Adipocyte (in vitro differentiated cells): ENCODE measurements at regions not wholly inside any gene's neighbourhood (a gene's known extent, or its start where the extent isn't known, plus 50 kb on each side); places are given as distances from the start of the nearest gene placed in this dataset.
A peak's percentile ranks its signal among the peaks of the same experiment; 100 is the strongest.
"Not testable (repeated sequence)": the region's sequence is repeated elsewhere in the genome, so short reads cannot be mapped to it uniquely, and the experiment has no call there.

Experiments used
- DNase-seq: peaks from one replicate; pipeline ENCODE4 v3.0.0-alpha.2; 2015; ENCODE audit warnings: low read depth
- H3K27me3 ChIP-seq: replicated peaks from 2 replicates; pipeline ENCODE4 v1.7.0; 2013; ENCODE audit warnings: mild to moderate bottlenecking, low read length, moderate library complexity; ENCODE audit not compliant: control insufficient read depth, insufficient read depth
- H3K36me3 ChIP-seq: 2 replicates; pipeline ENCODE4 v1.7.0; 2013; ENCODE audit warnings: low read length, mild to moderate bottlenecking, moderate library complexity; ENCODE audit not compliant: control insufficient read depth, insufficient read depth, severe bottlenecking
- H3K4me1 ChIP-seq: 2 replicates; pipeline ENCODE4 v1.7.0; 2013; ENCODE audit warnings: mild to moderate bottlenecking, low read length, moderate library complexity; ENCODE audit not compliant: control insufficient read depth, insufficient read depth
- H3K4me3 ChIP-seq: 2 replicates; pipeline ENCODE4 v1.7.0; 2013; ENCODE audit warnings: mild to moderate bottlenecking, low read length, moderate library complexity
- H3K9ac ChIP-seq: 2 replicates; pipeline ENCODE4 v1.7.0; 2013; ENCODE audit warnings: mild to moderate bottlenecking, low read length, moderate library complexity
- H3K9me3 ChIP-seq: 2 replicates; pipeline ENCODE4 v1.7.0; 2013; ENCODE audit warnings: mild to moderate bottlenecking, low read length, moderate library complexity; ENCODE audit not compliant: control insufficient read depth

- Histone ChIP-seq H3K36me3 (no peaks in the 10 kb centered on the region), H3K27me3 (peaks cover 27% of the 10 kb centered on the region), H3K4me3 (peak overlapping the region; percentile 58), H3K9me3 (no peaks in the 10 kb centered on the region), H3K9ac (no peak overlapping the region), H3K4me1 (no peaks in the 10 kb centered on the region)
- peak; percentile 25 for DNase-seq
Observed at GRCh38 chr20:25984933-25985332, 288.3 kb upstream of the ZNF337 start.

GRCh38 chr20:25982701-25983100 is 286.0 kb upstream of the ZNF337 start:
- H3K4me1 ChIP-seq, H3K4me3 ChIP-seq, H3K9ac ChIP-seq, H3K9me3 ChIP-seq, H3K36me3 ChIP-seq, DNase-seq: not testable (repeated sequence)
- H3K27me3 ChIP-seq = peaks cover 13% of the 10 kb centered on the region

- not testable (repeated sequence) for H3K36me3 ChIP-seq, H3K4me3 ChIP-seq, DNase-seq, H3K27me3 ChIP-seq, H3K9me3 ChIP-seq, H3K9ac ChIP-seq, H3K4me1 ChIP-seq
Observed at GRCh38 chr20:25978450-25979190, 282.0 kb upstream of the ZNF337 start.

GRCh38 chr20:25975816-25976215 is 279.2 kb upstream of the ZNF337 start:
- H3K4me3 ChIP-seq, H3K9ac ChIP-seq, H3K9me3 ChIP-seq, DNase-seq, H3K27me3 ChIP-seq, H3K4me1 ChIP-seq, H3K36me3 ChIP-seq: not testable (repeated sequence)

- DNase-seq, H3K4me1 ChIP-seq, H3K27me3 ChIP-seq, H3K9ac ChIP-seq, H3K36me3 ChIP-seq, H3K4me3 ChIP-seq, H3K9me3 ChIP-seq: not testable (repeated sequence)
Observed at GRCh38 chr20:25965203-25965602, 268.6 kb upstream of the ZNF337 start.

- H3K4me3 ChIP-seq, H3K4me1 ChIP-seq, DNase-seq: not testable (repeated sequence)
Observed at GRCh38 chr20:25953876-25954275, 257.2 kb upstream of the ZNF337 start.

GRCh38 chr20:25935230-25935629 is 238.6 kb upstream of the ZNF337 start:
- not testable (repeated sequence) for H3K9ac ChIP-seq, H3K9me3 ChIP-seq, H3K36me3 ChIP-seq, H3K4me3 ChIP-seq, DNase-seq, H3K27me3 ChIP-seq, H3K4me1 ChIP-seq

More at GRCh38 chr20:25953876-25954275, 257.2 kb upstream of the ZNF337 start:
- not testable (repeated sequence) for H3K9ac ChIP-seq, H3K27me3 ChIP-seq, H3K36me3 ChIP-seq, H3K9me3 ChIP-seq

- H3K9ac ChIP-seq, H3K4me1 ChIP-seq, H3K9me3 ChIP-seq, DNase-seq, H3K4me3 ChIP-seq, H3K36me3 ChIP-seq, H3K27me3 ChIP-seq: not testable (repeated sequence)
Observed at GRCh38 chr20:25932806-25933205, 236.2 kb upstream of the ZNF337 start.

- DNase-seq = peak; percentile 30
- H3K4me3 ChIP-seq, H3K9me3 ChIP-seq, H3K4me1 ChIP-seq, H3K36me3 ChIP-seq, H3K27me3 ChIP-seq, H3K9ac ChIP-seq: not testable (repeated sequence)
Observed at GRCh38 chr20:25932170-25932569, 235.5 kb upstream of the ZNF337 start.

GRCh38 chr20:25902321-25902720 is 205.7 kb upstream of the ZNF337 start:
- not testable (repeated sequence) for H3K4me3 ChIP-seq, H3K27me3 ChIP-seq, H3K4me1 ChIP-seq, H3K9ac ChIP-seq, H3K9me3 ChIP-seq, H3K36me3 ChIP-seq
- peak; percentile 24 for DNase-seq

GRCh38 chr20:25898663-25899062 is 202.0 kb upstream of the ZNF337 start:
- DNase-seq, H3K9me3 ChIP-seq, H3K4me3 ChIP-seq, H3K9ac ChIP-seq, H3K36me3 ChIP-seq, H3K4me1 ChIP-seq, H3K27me3 ChIP-seq: not testable (repeated sequence)

- not testable (repeated sequence) for H3K9me3 ChIP-seq, H3K4me1 ChIP-seq, DNase-seq, H3K27me3 ChIP-seq, H3K36me3 ChIP-seq, H3K4me3 ChIP-seq, H3K9ac ChIP-seq
Observed at GRCh38 chr20:25879096-25879495, 182.4 kb upstream of the ZNF337 start.
